ENCODE measurements at regions not wholly inside any gene's neighbourhood (a gene's known extent, or its start where the extent isn't known, plus 50 kb on each side); places are given as distances from the start of the nearest gene placed in this dataset.

DNA sequence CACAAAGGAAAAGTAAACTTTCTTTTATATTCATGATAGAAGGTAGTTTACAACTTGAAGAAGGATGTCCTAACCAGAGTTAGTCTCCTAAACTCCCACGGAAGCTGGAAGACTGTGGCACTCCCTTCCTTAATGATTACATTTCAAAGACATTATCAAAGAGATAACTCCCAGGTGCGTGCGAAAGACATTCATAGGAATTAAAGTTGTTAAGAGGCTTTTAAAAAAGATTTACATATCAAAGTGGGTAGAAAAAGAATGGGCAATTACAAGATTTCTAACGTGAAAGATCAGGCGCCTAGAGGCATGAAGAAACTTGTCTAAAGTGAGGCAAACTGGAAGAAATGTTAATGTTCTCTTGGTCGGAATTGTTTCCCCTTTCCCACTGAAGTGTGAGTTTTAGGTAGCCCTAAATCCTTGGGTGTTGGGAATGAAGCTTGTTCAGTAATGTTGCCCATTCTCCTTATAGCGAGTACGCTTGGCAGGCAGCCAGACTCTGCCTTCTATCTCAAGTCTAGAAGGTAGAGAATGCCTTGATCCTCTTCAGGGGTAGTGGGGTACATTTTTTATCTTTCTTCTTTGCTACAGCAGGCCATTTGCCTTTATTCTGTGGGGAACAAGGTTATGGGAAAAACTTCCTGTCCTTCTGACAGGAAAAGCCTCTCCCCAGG, 642.0 kb downstream of the SLC6A15 start:
- Histone ChIP-seq H3K4me3 (ENCODE audit: low read depth in 1 of 2, low read length in 2 of 2) (no peak overlapping the region), H3K9ac (ENCODE audit: low read depth, low read length) (no peak overlapping the region), H2AFZ (ENCODE audit: low read depth, low read length) (no peak overlapping the region), H3K27ac (ENCODE audit: low read length) (no peak overlapping the region), H3K4me2 (ENCODE audit: insufficient read depth, low read length) (no peak overlapping the region), H3K4me1 (ENCODE audit: insufficient read depth, low read length) (no peaks in the 10 kb centered on the region), H4K20me1 (ENCODE audit: insufficient read depth, low read length) (no peaks in the 10 kb centered on the region), H3K9me3 (ENCODE audit: insufficient read depth, low read length, severe bottlenecking) (no peaks in the 10 kb centered on the region), H3K27me3 (ENCODE audit: insufficient read depth, low read length, poor library complexity) (no peaks in the 10 kb centered on the region), H3K36me3 (ENCODE audit: insufficient read depth, low read length) (no peaks in the 10 kb centered on the region), H3K79me2 (ENCODE audit: insufficient read depth, low read length) (no peaks in the 10 kb centered on the region)
- no peak for ATAC-seq (ENCODE audit: insufficient read depth, low read depth)
- no peak for TF ChIP-seq EZH2 (IDR thresholded peaks at IDR 0.05; ENCODE audit: borderline replicate concordance, low read depth, low read length, severe bottlenecking)
- TF ChIP-seq, protein P1, sequence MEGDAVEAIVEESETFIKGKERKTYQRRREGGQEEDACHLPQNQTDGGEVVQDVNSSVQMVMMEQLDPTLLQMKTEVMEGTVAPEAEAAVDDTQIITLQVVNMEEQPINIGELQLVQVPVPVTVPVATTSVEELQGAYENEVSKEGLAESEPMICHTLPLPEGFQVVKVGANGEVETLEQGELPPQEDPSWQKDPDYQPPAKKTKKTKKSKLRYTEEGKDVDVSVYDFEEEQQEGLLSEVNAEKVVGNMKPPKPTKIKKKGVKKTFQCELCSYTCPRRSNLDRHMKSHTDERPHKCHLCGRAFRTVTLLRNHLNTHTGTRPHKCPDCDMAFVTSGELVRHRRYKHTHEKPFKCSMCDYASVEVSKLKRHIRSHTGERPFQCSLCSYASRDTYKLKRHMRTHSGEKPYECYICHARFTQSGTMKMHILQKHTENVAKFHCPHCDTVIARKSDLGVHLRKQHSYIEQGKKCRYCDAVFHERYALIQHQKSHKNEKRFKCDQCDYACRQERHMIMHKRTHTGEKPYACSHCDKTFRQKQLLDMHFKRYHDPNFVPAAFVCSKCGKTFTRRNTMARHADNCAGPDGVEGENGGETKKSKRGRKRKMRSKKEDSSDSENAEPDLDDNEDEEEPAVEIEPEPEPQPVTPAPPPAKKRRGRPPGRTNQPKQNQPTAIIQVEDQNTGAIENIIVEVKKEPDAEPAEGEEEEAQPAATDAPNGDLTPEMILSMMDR (IDR thresholded peaks at IDR 0.05; ENCODE audit: borderline replicate concordance, extremely low read depth, low read length, poor library complexity, severe bottlenecking) = no peak
- DNase-seq = no peak

DNA sequence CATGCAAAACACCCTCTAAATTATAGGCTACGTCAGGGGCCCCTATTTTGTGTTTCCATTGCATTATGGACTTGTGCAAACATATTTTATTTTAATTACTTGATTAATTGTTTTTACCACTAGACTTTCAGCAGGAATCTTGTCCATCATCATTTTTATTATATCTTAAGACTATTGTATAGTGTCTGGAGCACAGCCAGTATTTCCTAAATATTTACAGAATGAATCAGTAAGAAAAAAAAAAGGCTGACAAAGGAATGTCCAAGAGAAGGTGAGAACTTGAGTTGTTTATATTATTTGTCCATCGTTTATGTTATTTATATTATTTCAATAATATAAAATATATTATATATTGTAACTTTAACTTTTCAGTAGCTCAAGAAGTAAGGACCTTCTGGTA, 664.7 kb downstream of the SLC6A15 start:
- Histone ChIP-seq H3K79me2 (ENCODE audit: insufficient read depth, low read length) (no peaks in the 10 kb centered on the region), H3K9ac (ENCODE audit: low read depth, low read length) (no peak overlapping the region), H3K27ac (ENCODE audit: low read length) (no peak overlapping the region), H3K27me3 (ENCODE audit: insufficient read depth, low read length, poor library complexity) (no peaks in the 10 kb centered on the region), H3K4me3 (ENCODE audit: low read depth in 1 of 2, low read length in 2 of 2) (no peak overlapping the region), H3K36me3 (ENCODE audit: insufficient read depth, low read length) (no peaks in the 10 kb centered on the region), H3K4me2 (ENCODE audit: insufficient read depth, low read length) (no peak overlapping the region), H3K4me1 (ENCODE audit: insufficient read depth, low read length) (no peaks in the 10 kb centered on the region), H4K20me1 (ENCODE audit: insufficient read depth, low read length) (no peaks in the 10 kb centered on the region), H3K9me3 (ENCODE audit: insufficient read depth, low read length, severe bottlenecking) (no peaks in the 10 kb centered on the region), H2AFZ (ENCODE audit: low read depth, low read length) (no peak overlapping the region)
- no peak for TF ChIP-seq EZH2 (IDR thresholded peaks at IDR 0.05; ENCODE audit: borderline replicate concordance, low read depth, low read length, severe bottlenecking)
- TF ChIP-seq, protein P1 (IDR thresholded peaks at IDR 0.05; ENCODE audit: borderline replicate concordance, extremely low read depth, low read length, poor library complexity, severe bottlenecking) = no peak
- DNase-seq (no peak), ATAC-seq (ENCODE audit: insufficient read depth, low read depth) (no peak)

DNA sequence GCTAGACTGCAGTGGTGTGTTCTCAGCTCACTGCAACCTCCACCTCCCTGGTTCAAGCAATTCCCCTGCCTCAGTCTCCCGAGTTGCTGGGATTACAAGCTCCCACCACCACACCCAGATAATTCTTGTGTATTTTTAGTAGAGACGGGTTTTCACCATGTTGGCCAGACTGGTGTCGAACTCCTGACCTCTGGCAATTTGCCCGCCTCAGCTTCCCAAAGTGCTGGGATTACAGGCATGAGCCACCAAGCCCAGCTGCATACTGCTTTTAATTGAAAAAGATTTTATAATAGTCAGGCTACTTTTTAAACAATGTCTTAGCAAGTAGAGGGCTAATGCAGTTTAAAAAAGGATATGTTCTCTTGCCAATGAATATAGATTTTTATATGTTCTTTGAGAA, 668.9 kb downstream of the SLC6A15 start:
- Histone ChIP-seq H3K9me3 (ENCODE audit: insufficient read depth, low read length, severe bottlenecking) (no peaks in the 10 kb centered on the region), H3K27ac (ENCODE audit: low read length) (no peak overlapping the region), H3K4me2 (ENCODE audit: insufficient read depth, low read length) (no peak overlapping the region), H3K79me2 (ENCODE audit: insufficient read depth, low read length) (no peaks in the 10 kb centered on the region), H3K4me3 (ENCODE audit: low read depth in 1 of 2, low read length in 2 of 2) (no peak overlapping the region), H4K20me1 (ENCODE audit: insufficient read depth, low read length) (no peaks in the 10 kb centered on the region), H3K4me1 (ENCODE audit: insufficient read depth, low read length) (no peaks in the 10 kb centered on the region), H3K27me3 (ENCODE audit: insufficient read depth, low read length, poor library complexity) (no peaks in the 10 kb centered on the region), H3K36me3 (ENCODE audit: insufficient read depth, low read length) (no peaks in the 10 kb centered on the region), H3K9ac (ENCODE audit: low read depth, low read length) (no peak overlapping the region), H2AFZ (ENCODE audit: low read depth, low read length) (no peak overlapping the region)
- no peak for ATAC-seq (ENCODE audit: insufficient read depth, low read depth)
- no peak for TF ChIP-seq EZH2 (IDR thresholded peaks at IDR 0.05; ENCODE audit: borderline replicate concordance, low read depth, low read length, severe bottlenecking)
- TF ChIP-seq, protein P1 (IDR thresholded peaks at IDR 0.05; ENCODE audit: borderline replicate concordance, extremely low read depth, low read length, poor library complexity, severe bottlenecking) = no peak
- DNase-seq = no peak

Data from DND-41 (cell line).